ENCODE measurements at regions not wholly inside any gene's neighbourhood (a gene's known extent, or its start where the extent isn't known, plus 50 kb on each side); places are given as distances from the start of the nearest gene placed in this dataset.
A peak's percentile ranks its signal among the peaks of the same experiment; 100 is the strongest.
"Not testable (repeated sequence)": the region's sequence is repeated elsewhere in the genome, so short reads cannot be mapped to it uniquely, and the experiment has no call there.

GRCh38 chr17:22253007-22253406 is 560.7 kb downstream of the KCNJ18 start:
- no peak overlapping the region for H3K27ac ChIP-seq
- TF ChIP-seq ZFX (IDR thresholded peaks at IDR 0.05; ENCODE audit: borderline replicate concordance), result no peak
- TF ChIP-seq CTCF (IDR thresholded peaks at IDR 0.05), result no peak

GRCh38 chr17:22265807-22266206 is 573.5 kb downstream of the KCNJ18 start:
- no peak overlapping the region for H3K27ac ChIP-seq
- no peak for TF ChIP-seq ZFX (IDR thresholded peaks at IDR 0.05; ENCODE audit: borderline replicate concordance)
- TF ChIP-seq CTCF (IDR thresholded peaks at IDR 0.05), result no peak

GRCh38 chr17:22266231-22266630 is 573.9 kb downstream of the KCNJ18 start:
- H3K27ac ChIP-seq, result peak overlapping the region; percentile 37; the same call in 1 of the 2 replicates
- TF ChIP-seq CTCF (IDR thresholded peaks at IDR 0.05), result no peak
- no peak for TF ChIP-seq ZFX (IDR thresholded peaks at IDR 0.05; ENCODE audit: borderline replicate concordance)

GRCh38 chr17:22267019-22267418 is 574.7 kb downstream of the KCNJ18 start:
- no peak overlapping the region; the same call in 1 of the 2 replicates for H3K27ac ChIP-seq
- TF ChIP-seq CTCF (IDR thresholded peaks at IDR 0.05), result peak; percentile 7; the same call in 1 of the 2 replicates
- TF ChIP-seq ZFX (IDR thresholded peaks at IDR 0.05; ENCODE audit: borderline replicate concordance), result no peak

DNA sequence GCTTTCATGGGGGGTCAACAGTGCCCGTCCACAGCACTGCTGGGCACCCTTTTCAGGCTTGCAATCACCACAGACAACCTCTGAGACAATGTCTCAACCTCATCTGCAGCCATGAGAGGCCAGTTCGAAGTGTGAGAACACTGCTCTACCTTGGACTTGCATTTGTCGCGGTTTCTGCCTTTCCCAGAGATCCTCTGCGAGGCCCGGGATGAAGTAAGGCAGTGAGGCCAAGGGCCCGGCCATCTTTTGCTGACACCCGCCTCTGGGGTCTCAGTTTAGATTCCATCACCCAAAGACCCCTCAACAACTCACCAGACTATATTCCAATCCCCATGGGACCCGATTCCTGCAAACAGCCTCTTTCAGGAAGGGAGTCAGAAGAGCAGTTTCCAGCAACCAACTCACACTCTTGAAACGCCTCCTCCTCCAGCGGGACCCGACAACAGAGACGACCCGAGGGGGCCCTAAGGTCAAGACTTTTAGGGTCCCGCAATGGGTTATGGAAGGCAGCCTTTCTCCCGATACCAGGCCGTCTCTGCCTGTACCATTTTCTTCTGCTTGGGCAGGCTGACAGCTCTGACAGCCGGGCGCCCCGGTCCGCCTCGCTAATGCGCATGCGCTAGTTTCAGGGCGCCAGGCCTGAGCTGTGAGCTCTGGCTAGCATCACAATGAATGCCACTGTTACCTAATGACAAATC is 576.0 kb downstream of the KCNJ18 start:
- no peak for TF ChIP-seq CTCF (IDR thresholded peaks at IDR 0.05)
- TF ChIP-seq ZFX (IDR thresholded peaks at IDR 0.05; ENCODE audit: borderline replicate concordance), result no peak
- H3K27ac ChIP-seq, result no peak overlapping the region

DNA sequence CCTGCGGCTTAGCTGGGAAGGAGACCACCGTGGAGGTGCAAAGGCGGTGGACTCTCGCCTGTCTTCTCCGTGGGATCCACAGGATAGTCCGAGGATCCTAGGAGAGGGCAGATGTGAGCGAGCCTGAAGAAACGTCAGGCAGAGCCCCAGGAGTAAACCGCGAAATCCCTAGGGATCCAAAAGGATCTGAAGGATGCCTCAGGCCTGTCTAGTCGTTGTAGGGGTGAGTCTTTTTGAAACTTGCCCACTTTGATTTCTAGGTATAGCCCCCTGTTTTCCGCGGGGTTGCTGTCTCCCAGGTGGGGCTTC is 576.5 kb downstream of the KCNJ18 start:
- H3K27ac ChIP-seq, result no peak overlapping the region
- TF ChIP-seq CTCF (IDR thresholded peaks at IDR 0.05) (no peak), ZFX (IDR thresholded peaks at IDR 0.05; ENCODE audit: borderline replicate concordance) (no peak)

GRCh38 chr17:22270381-22270780 is 578.1 kb downstream of the KCNJ18 start:
- TF ChIP-seq CTCF (IDR thresholded peaks at IDR 0.05) (no peak), ZFX (IDR thresholded peaks at IDR 0.05; ENCODE audit: borderline replicate concordance) (no peak)
- no peak overlapping the region for H3K27ac ChIP-seq

DNA sequence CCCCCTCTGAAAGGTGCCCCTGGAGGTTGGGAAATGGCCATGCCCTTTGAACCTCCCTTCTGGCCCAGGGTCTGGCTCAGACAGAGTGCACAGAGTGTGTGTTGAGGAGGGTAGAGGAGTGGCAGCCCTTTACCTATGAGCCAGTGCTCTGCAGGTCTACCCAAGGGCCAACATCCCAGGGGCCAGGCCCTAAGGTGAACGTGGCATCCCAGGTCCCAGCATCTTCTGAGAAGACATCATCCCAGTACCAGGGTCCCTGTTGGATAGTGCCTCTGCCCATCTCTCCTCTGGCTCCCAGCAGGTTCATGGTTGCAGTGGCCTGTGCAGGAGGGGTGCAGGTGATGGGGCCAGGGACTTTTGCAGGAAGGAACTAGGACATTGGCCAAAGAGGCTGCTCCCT is 578.5 kb downstream of the KCNJ18 start:
- H3K27ac ChIP-seq, result not testable (repeated sequence)
